ENCODE measurements at regions not wholly inside any gene's neighbourhood (a gene's known extent, or its start where the extent isn't known, plus 50 kb on each side); places are given as distances from the start of the nearest gene placed in this dataset.
A peak's percentile ranks its signal among the peaks of the same experiment; 100 is the strongest.

GRCh38 chr10:129390726-129391125 lies 76.3 kb upstream of the MGMT start:
- no peaks in the 10 kb centered on the region for H3K36me3 ChIP-seq (ENCODE audit: control insufficient read depth, low read length)
- no peaks in the 10 kb centered on the region for H3F3A ChIP-seq (ENCODE audit: control insufficient read depth, insufficient read depth)
- H3K4me2 ChIP-seq (ENCODE audit: low read length), result peak overlapping the region; percentile 26
- H3K9me2 ChIP-seq (replicated peaks; ENCODE audit: control insufficient read depth, low read length), result no peaks in the 10 kb centered on the region
- no peak overlapping the region for H3K27ac ChIP-seq (ENCODE audit: low read depth, low read length)
- no peaks in the 10 kb centered on the region for H3K79me2 ChIP-seq (ENCODE audit: control insufficient read depth, low read length)
- TF ChIP-seq CTCF (IDR thresholded peaks at IDR 0.05; ENCODE audit: low read depth, low read length, poor library complexity, severe bottlenecking) (no peak), EZH2phosphoT487 (IDR thresholded peaks at IDR 0.05; ENCODE audit: borderline replicate concordance, low read length) (no peak)
- peaks cover 17% of the 10 kb centered on the region for H3K4me1 ChIP-seq (ENCODE audit: control insufficient read depth, low read length)
- H3K9me3 ChIP-seq (ENCODE audit: control insufficient read depth, insufficient read depth, low read length), result no peaks in the 10 kb centered on the region
- no peak overlapping the region; the same call in 1 of the 2 replicates for H3K4me3 ChIP-seq (ENCODE audit: low read length)
- H4K20me1 ChIP-seq (ENCODE audit: control insufficient read depth, insufficient read depth, low read depth, low read length), result no peaks in the 10 kb centered on the region
- H3K27me3 ChIP-seq (ENCODE audit: control insufficient read depth, low read length), result no peaks in the 10 kb centered on the region

GRCh38 chr10:129391464-129391863 lies 75.6 kb upstream of the MGMT start:
- H3K4me1 ChIP-seq (ENCODE audit: control insufficient read depth, low read length), result peaks cover 17% of the 10 kb centered on the region
- H3K9me2 ChIP-seq (replicated peaks; ENCODE audit: control insufficient read depth, low read length), result no peaks in the 10 kb centered on the region
- TF ChIP-seq EZH2phosphoT487 (IDR thresholded peaks at IDR 0.05; ENCODE audit: borderline replicate concordance, low read length) (no peak), CTCF (IDR thresholded peaks at IDR 0.05; ENCODE audit: low read depth, low read length, poor library complexity, severe bottlenecking) (no peak)
- H3K4me3 ChIP-seq (ENCODE audit: low read length), result no peak overlapping the region
- no peak overlapping the region for H3K4me2 ChIP-seq (ENCODE audit: low read length)
- H3K36me3 ChIP-seq (ENCODE audit: control insufficient read depth, low read length), result no peaks in the 10 kb centered on the region
- H3F3A ChIP-seq (ENCODE audit: control insufficient read depth, insufficient read depth), result no peaks in the 10 kb centered on the region
- H3K27ac ChIP-seq (ENCODE audit: low read depth, low read length), result no peak overlapping the region
- no peaks in the 10 kb centered on the region for H3K27me3 ChIP-seq (ENCODE audit: control insufficient read depth, low read length)
- no peaks in the 10 kb centered on the region for H4K20me1 ChIP-seq (ENCODE audit: control insufficient read depth, insufficient read depth, low read depth, low read length)
- H3K9me3 ChIP-seq (ENCODE audit: control insufficient read depth, insufficient read depth, low read length), result no peaks in the 10 kb centered on the region
- H3K79me2 ChIP-seq (ENCODE audit: control insufficient read depth, low read length), result no peaks in the 10 kb centered on the region

GRCh38 chr10:129392855-129393254 lies 74.2 kb upstream of the MGMT start:
- H3K79me2 ChIP-seq (ENCODE audit: control insufficient read depth, low read length), result no peaks in the 10 kb centered on the region
- H3K36me3 ChIP-seq (ENCODE audit: control insufficient read depth, low read length), result no peaks in the 10 kb centered on the region
- no peak overlapping the region for H3K4me2 ChIP-seq (ENCODE audit: low read length)
- no peaks in the 10 kb centered on the region for H3F3A ChIP-seq (ENCODE audit: control insufficient read depth, insufficient read depth)
- H3K27me3 ChIP-seq (ENCODE audit: control insufficient read depth, low read length), result no peaks in the 10 kb centered on the region
- no peaks in the 10 kb centered on the region for H3K9me3 ChIP-seq (ENCODE audit: control insufficient read depth, insufficient read depth, low read length)
- no peak overlapping the region for H3K27ac ChIP-seq (ENCODE audit: low read depth, low read length)
- no peak overlapping the region for H3K4me3 ChIP-seq (ENCODE audit: low read length)
- no peaks in the 10 kb centered on the region for H4K20me1 ChIP-seq (ENCODE audit: control insufficient read depth, insufficient read depth, low read depth, low read length)
- H3K9me2 ChIP-seq (replicated peaks; ENCODE audit: control insufficient read depth, low read length), result no peaks in the 10 kb centered on the region
- peaks cover 17% of the 10 kb centered on the region for H3K4me1 ChIP-seq (ENCODE audit: control insufficient read depth, low read length)
- TF ChIP-seq EZH2phosphoT487 (IDR thresholded peaks at IDR 0.05; ENCODE audit: borderline replicate concordance, low read length) (no peak), CTCF (IDR thresholded peaks at IDR 0.05; ENCODE audit: low read depth, low read length, poor library complexity, severe bottlenecking) (no peak)

- Histone ChIP-seq H3F3A (ENCODE audit: control insufficient read depth, insufficient read depth) (no peaks in the 10 kb centered on the region), H3K4me3 (ENCODE audit: low read length) (no peak overlapping the region), H3K79me2 (ENCODE audit: control insufficient read depth, low read length) (no peaks in the 10 kb centered on the region), H3K27ac (ENCODE audit: low read depth, low read length) (no peak overlapping the region), H3K4me2 (ENCODE audit: low read length) (no peak overlapping the region), H3K4me1 (ENCODE audit: control insufficient read depth, low read length) (peaks cover 17% of the 10 kb centered on the region), H3K36me3 (ENCODE audit: control insufficient read depth, low read length) (no peaks in the 10 kb centered on the region), H3K9me2 (replicated peaks; ENCODE audit: control insufficient read depth, low read length) (no peaks in the 10 kb centered on the region), H3K9me3 (ENCODE audit: control insufficient read depth, insufficient read depth, low read length) (no peaks in the 10 kb centered on the region), H3K27me3 (ENCODE audit: control insufficient read depth, low read length) (no peaks in the 10 kb centered on the region), H4K20me1 (ENCODE audit: control insufficient read depth, insufficient read depth, low read depth, low read length) (no peaks in the 10 kb centered on the region)
- TF ChIP-seq CTCF (IDR thresholded peaks at IDR 0.05; ENCODE audit: low read depth, low read length, poor library complexity, severe bottlenecking), result no peak
- no peak for TF ChIP-seq EZH2phosphoT487 (IDR thresholded peaks at IDR 0.05; ENCODE audit: borderline replicate concordance, low read length)
Observed at GRCh38 chr10:129393812-129394211, 73.2 kb upstream of the MGMT start.

Measured in DOHH2 (cell line).